SK-N-SH (cell line): ENCODE measurements at regions not wholly inside any gene's neighbourhood (a gene's known extent, or its start where the extent isn't known, plus 50 kb on each side); places are given as distances from the start of the nearest gene placed in this dataset.

Experiments
- CTCF ChIA-PET: fragments of 300-600, 350-600 bp; formaldehyde crosslinking; extraction: SDS; loops from one replicate; lab custom pipeline; 2021; lab: Yijun Ruan, JAX
- POLR2A ChIA-PET: fragments of 350-600 bp; sonication (Branson Sonifier 250); formaldehyde crosslinking; extraction: SDS; loops from one replicate; lab custom pipeline; 2020; ENCODE audit warnings: antibody characterized with exemption, inconsistent platforms; lab: Yijun Ruan, JAX
- DNase-seq: peaks from one replicate; pipeline ENCODE4 v3.0.0; 2012
- H2AFZ ChIP-seq: fragments of 200-600 bp; sonication (generic); 2 replicates; pipeline ENCODE4 v1.8.1; 2016; ENCODE audit warnings: antibody characterized with exemption, mild to moderate bottlenecking, low read depth
- H3F3A ChIP-seq: fragments of 200-600 bp; sonication (generic); replicated peaks from 2 replicates; pipeline ENCODE3; 2016; ENCODE audit warnings: antibody characterized with exemption, mild to moderate bottlenecking; ENCODE audit not compliant: insufficient read depth
- H3K27ac ChIP-seq, 2 experiments: fragments of 200-500 bp in 1 of 2; fragments of 200-600 bp in 1 of 2; sonication (Bioruptor generic) in 1 of 2; sonication (generic), shearing (Covaris generic) in 1 of 2; 2 replicates each; pipeline versions ENCODE4 v1.5.1 to v1.6.1; 2014 to 2016; ENCODE audit warnings: low read depth in 2 of 2, inconsistent platforms in 1 of 2, low read length in 1 of 2, mild to moderate bottlenecking in 1 of 2, mixed read lengths in 1 of 2
- H3K27me3 ChIP-seq: fragments of 200-600 bp; sonication (generic), shearing (Covaris generic); 2 replicates; pipeline ENCODE4 v1.6.1; 2016; ENCODE audit warnings: mixed run types; ENCODE audit not compliant: insufficient read depth
- H3K36me3 ChIP-seq, 2 experiments: fragments of 200-500 bp in 1 of 2; fragments of 200-600 bp in 1 of 2; sonication (Bioruptor generic) in 1 of 2; sonication (generic) in 1 of 2; replicated peaks in 1 of 2; 2 replicates each; pipeline versions ENCODE3 to v1.5.1; 2014 to 2016; ENCODE audit warnings: low read length in 1 of 2, mild to moderate bottlenecking in 1 of 2; ENCODE audit not compliant: insufficient read depth in 2 of 2, control insufficient read depth in 1 of 2
- H3K4me1 ChIP-seq, 2 experiments: fragments of 200-500 bp in 1 of 2; fragments of 200-600 bp in 1 of 2; sonication (Bioruptor generic) in 1 of 2; sonication (generic), shearing (Covaris generic) in 1 of 2; 2 replicates each; pipeline versions ENCODE4 v1.5.1 to v1.6.1; 2014 to 2016; ENCODE audit warnings: low read depth in 1 of 2, low read length in 1 of 2, mixed run types in 1 of 2; ENCODE audit not compliant: insufficient read depth in 2 of 2, control insufficient read depth in 1 of 2
- H3K4me2 ChIP-seq: fragments of 200-600 bp; sonication (generic), shearing (Covaris generic); 2 replicates; pipeline ENCODE4 v1.6.1; 2017; ENCODE audit warnings: mixed run types
- H3K4me3 ChIP-seq, 2 experiments: fragments of 200-500 bp in 1 of 2; fragments of 200-600 bp in 1 of 2; sonication (Bioruptor generic) in 1 of 2; sonication (generic), shearing (Covaris generic) in 1 of 2; 2 replicates each; pipeline versions ENCODE4 v1.5.1 to v1.8.1; 2014 to 2016; ENCODE audit warnings: low read depth in 2 of 2, inconsistent platforms in 1 of 2, low read length in 1 of 2, mild to moderate bottlenecking in 1 of 2, mixed read lengths in 1 of 2, moderate library complexity in 1 of 2
- H3K79me2 ChIP-seq: fragments of 200-600 bp; sonication (generic); 2 replicates; pipeline ENCODE4 v1.8.1; 2017; ENCODE audit warnings: mild to moderate bottlenecking; ENCODE audit not compliant: insufficient read depth
- H3K9ac ChIP-seq: fragments of 200-600 bp; sonication (generic); 2 replicates; pipeline ENCODE4 v1.6.1; 2017; ENCODE audit warnings: mixed run types
- H3K9me2 ChIP-seq: fragments of 200-600 bp; sonication (generic); 2 replicates; pipeline ENCODE4 v1.6.1; 2017; ENCODE audit warnings: mixed run types
- H3K9me3 ChIP-seq: fragments of 200-600 bp; sonication (generic); 2 replicates; pipeline ENCODE4 v1.6.1; 2017; ENCODE audit warnings: mixed run types, mild to moderate bottlenecking, moderate library complexity
- H4K20me1 ChIP-seq: fragments of 200-600 bp; sonication (generic); 2 replicates; pipeline ENCODE4 v1.6.1; 2017; ENCODE audit warnings: mild to moderate bottlenecking, mixed run types; ENCODE audit not compliant: insufficient read depth
- ELF1 ChIP-seq: IDR thresholded peaks from 2 replicates; pipeline ENCODE4 v1.4.0; 2012
- FOSL2 ChIP-seq: IDR thresholded peaks from 2 replicates; pipeline ENCODE4 v1.4.0; 2012; ENCODE audit warnings: low read depth, mild to moderate bottlenecking, moderate library complexity, borderline replicate concordance
- GABPA ChIP-seq: IDR thresholded peaks from 2 replicates; pipeline ENCODE4 v1.4.0; 2012; ENCODE audit warnings: low read depth, mild to moderate bottlenecking
- GATA2 ChIP-seq: sonication (generic); formaldehyde crosslinking; IDR thresholded peaks from 2 replicates; pipeline ENCODE4 v1.5.0; 2020; ENCODE audit warnings: mild to moderate bottlenecking, missing genetic modification reagents
- MEF2A ChIP-seq: IDR thresholded peaks from 2 replicates; pipeline ENCODE4 v1.4.0; 2012; ENCODE audit warnings: low read depth, borderline replicate concordance
- RAD21 ChIP-seq: IDR thresholded peaks from 2 replicates; pipeline ENCODE4 v1.6.1; 2012; ENCODE audit warnings: mild to moderate bottlenecking, low read length
- RXRA ChIP-seq: IDR thresholded peaks from 2 replicates; pipeline ENCODE4 v1.4.0; 2012; ENCODE audit warnings: low read depth, mild to moderate bottlenecking, borderline replicate concordance
- SIN3A ChIP-seq: IDR thresholded peaks from 2 replicates; pipeline ENCODE4 v1.6.1; 2012; ENCODE audit warnings: low read depth, mild to moderate bottlenecking, low read length, moderate library complexity, borderline replicate concordance
- TAF1 ChIP-seq: IDR thresholded peaks from 2 replicates; pipeline ENCODE4 v1.6.1; 2012; ENCODE audit warnings: low read depth, mild to moderate bottlenecking, low read length, moderate library complexity, borderline replicate concordance
- TCF12 ChIP-seq: IDR thresholded peaks from 2 replicates; pipeline ENCODE4 v1.4.0; 2012
- TEAD4 ChIP-seq: IDR thresholded peaks from 2 replicates; pipeline ENCODE4 v1.4.0; 2012; ENCODE audit warnings: mild to moderate bottlenecking, borderline replicate concordance; ENCODE audit not compliant: insufficient read depth
- USF1 ChIP-seq: IDR thresholded peaks from 2 replicates; pipeline ENCODE4 v1.4.0; 2012; ENCODE audit warnings: low read depth, borderline replicate concordance
- ZBTB33 ChIP-seq: IDR thresholded peaks from 2 replicates; pipeline ENCODE4 v1.4.0; 2012; ENCODE audit warnings: low read depth, borderline replicate concordance
- WGBS: methylation state at CpG from one replicate; pipeline ENCODE4 v1.1.6; 2017; ENCODE audit warnings: low lambda C conversion rate; 5-methylcytosine and 5-hydroxymethylcytosine counted together
- TF ChIP-seq, protein P1 (sequence below): IDR thresholded peaks from 2 replicates; pipeline ENCODE4 v1.4.0; 2012; ENCODE audit warnings: low read depth
- TF ChIP-seq, protein P2 (sequence below): IDR thresholded peaks from 2 replicates; pipeline ENCODE4; 2012

GRCh38 chr3:87696124-87697013 lies 362.4 kb downstream of the CGGBP1 start:
- no peak overlapping the region for H3K9ac ChIP-seq
- DNase-seq: no peak
- no peak overlapping the region for H3K27ac ChIP-seq
- WGBS: 12% methylated on average over 6 of the region's 6 CpGs
- H3K4me3 ChIP-seq: no peak overlapping the region
- no peaks in the 10 kb centered on the region for H3K79me2 ChIP-seq
- TF ChIP-seq MEF2A (no peak), ZBTB33 (no peak), USF1 (no peak), TCF12 (no peak), ELF1 (no peak), RXRA (no peak), GATA2 (no peak), FOSL2 (no peak), TAF1 (no peak), GABPA (no peak), TEAD4 (no peak)
- TF ChIP-seq, protein P1, sequence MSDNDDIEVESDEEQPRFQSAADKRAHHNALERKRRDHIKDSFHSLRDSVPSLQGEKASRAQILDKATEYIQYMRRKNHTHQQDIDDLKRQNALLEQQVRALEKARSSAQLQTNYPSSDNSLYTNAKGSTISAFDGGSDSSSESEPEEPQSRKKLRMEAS: no peak
- TF ChIP-seq, protein P2, sequence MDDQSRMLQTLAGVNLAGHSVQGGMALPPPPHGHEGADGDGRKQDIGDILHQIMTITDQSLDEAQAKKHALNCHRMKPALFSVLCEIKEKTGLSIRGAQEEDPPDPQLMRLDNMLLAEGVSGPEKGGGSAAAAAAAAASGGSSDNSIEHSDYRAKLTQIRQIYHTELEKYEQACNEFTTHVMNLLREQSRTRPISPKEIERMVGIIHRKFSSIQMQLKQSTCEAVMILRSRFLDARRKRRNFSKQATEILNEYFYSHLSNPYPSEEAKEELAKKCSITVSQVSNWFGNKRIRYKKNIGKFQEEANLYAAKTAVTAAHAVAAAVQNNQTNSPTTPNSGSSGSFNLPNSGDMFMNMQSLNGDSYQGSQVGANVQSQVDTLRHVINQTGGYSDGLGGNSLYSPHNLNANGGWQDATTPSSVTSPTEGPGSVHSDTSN: no peak
- TF ChIP-seq, all 33 proteins: peak for 0
- Histone ChIP-seq H3K9me3 (no peaks in the 10 kb centered on the region), H4K20me1 (no peaks in the 10 kb centered on the region), H3K9me2 (no peaks in the 10 kb centered on the region), H3K4me2 (no peak overlapping the region), H2AFZ (no peak overlapping the region), H3K4me1 (no peaks in the 10 kb centered on the region), H3K27me3 (no peaks in the 10 kb centered on the region; the same call in 1 of the 2 replicates), H3F3A (no peaks in the 10 kb centered on the region), H3K36me3 (no peaks in the 10 kb centered on the region)
- ChIA-PET CTCF (no interaction called here), POLR2A (no interaction called here)

- 12% methylated on average over 2 of the region's 2 CpGs for WGBS
- Histone ChIP-seq H3K9ac (no peak overlapping the region), H3K36me3 (no peaks in the 10 kb centered on the region), H3F3A (no peaks in the 10 kb centered on the region), H3K27me3 (no peaks in the 10 kb centered on the region; the same call in 1 of the 2 replicates), H3K4me3 (no peak overlapping the region), H3K4me1 (no peaks in the 10 kb centered on the region), H2AFZ (no peak overlapping the region), H3K9me2 (no peaks in the 10 kb centered on the region), H4K20me1 (no peaks in the 10 kb centered on the region)
- CTCF ChIA-PET: no interaction called here
- POLR2A ChIA-PET: no interaction called here
- TF ChIP-seq RAD21: no peak
- TF ChIP-seq SIN3A: no peak
- TF ChIP-seq, all 33 proteins: peak for 0
- Histone ChIP-seq H3K9me3 (no peaks in the 10 kb centered on the region), H3K4me2 (no peak overlapping the region), H3K79me2 (no peaks in the 10 kb centered on the region), H3K27ac (no peak overlapping the region)
- no peak for DNase-seq
Measured at GRCh38 chr3:87694678-87695077, 364.1 kb downstream of the CGGBP1 start.
